ENCODE measurements at regions not wholly inside any gene's neighbourhood (a gene's known extent, or its start where the extent isn't known, plus 50 kb on each side); places are given as distances from the start of the nearest gene placed in this dataset.

DNA sequence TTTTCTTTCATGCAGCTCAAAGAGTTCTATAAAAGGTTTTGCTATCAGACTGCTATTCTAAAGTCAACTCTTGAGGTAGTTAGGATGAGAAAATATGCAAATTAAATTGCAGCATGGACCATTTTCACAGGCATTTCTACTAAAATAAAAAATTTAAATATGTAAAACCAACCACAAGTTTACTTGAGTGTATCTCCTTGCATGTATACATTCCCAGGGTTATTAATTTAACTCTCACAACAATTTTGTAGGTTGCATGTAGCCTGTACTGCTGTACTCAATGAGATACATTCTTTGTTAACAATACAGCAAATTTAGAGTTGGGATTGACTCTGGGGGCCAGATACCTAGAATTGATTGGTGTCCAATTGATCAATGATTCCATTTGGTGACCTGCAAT lies 265.8 kb downstream of the MED10 start:
- H3K9me3 ChIP-seq (ENCODE audit: control insufficient read depth, low read depth, low read length): no peaks in the 10 kb centered on the region
- H3K9ac ChIP-seq (ENCODE audit: extremely low read depth, insufficient read length, low read length): no peak overlapping the region
- no peak overlapping the region for H3K14ac ChIP-seq (ENCODE audit: insufficient read depth, low read length)
- H3K36me3 Mint-ChIP-seq (ENCODE audit: insufficient read depth in 1 of 3, low read depth in 3 of 3): peaks cover 0 to 2% (median 0%) of the 10 kb centered on the region in 3 experiments; a peak in 1 of 7 replicates
- no peak overlapping the region for H2BK5ac ChIP-seq (ENCODE audit: insufficient read length, low read length)
- no peak overlapping the region for H2BK20ac ChIP-seq (ENCODE audit: low read depth, low read length, poor library complexity, severe bottlenecking)
- H3K79me2 ChIP-seq (ENCODE audit: insufficient read depth, low read length): no peaks in the 10 kb centered on the region
- no peaks in the 10 kb centered on the region for H3K23me2 ChIP-seq (ENCODE audit: insufficient read length, low read depth, low read length, poor library complexity, severe bottlenecking)
- no peak overlapping the region for H4K91ac ChIP-seq (ENCODE audit: insufficient read length, low read depth, low read length)
- H3T11ph ChIP-seq (ENCODE audit: low read length): no peak overlapping the region
- H3K79me1 ChIP-seq (ENCODE audit: insufficient read depth, low read depth, low read length, poor library complexity, severe bottlenecking): no peaks in the 10 kb centered on the region
- no peaks in the 10 kb centered on the region for H3K27me3 ChIP-seq (ENCODE audit: insufficient read depth, low read length)
- no peak for DNase-seq
- no peak overlapping the region for H2AFZ ChIP-seq (ENCODE audit: low read length)
- no peak overlapping the region for H2BK120ac ChIP-seq (ENCODE audit: low read depth, low read length, poor library complexity, severe bottlenecking)
- peaks cover 5 to 6% of the 10 kb centered on the region in 2 experiments for H3K4me1 Mint-ChIP-seq
- no peak overlapping the region for H3K4me2 ChIP-seq (ENCODE audit: insufficient read depth, insufficient read length, low read length)
- no peak overlapping the region for H2AK5ac ChIP-seq (ENCODE audit: insufficient read length, low read length)
- no peak overlapping the region for H3K4ac ChIP-seq (ENCODE audit: low read depth, low read length)
- no peaks in the 10 kb centered on the region; a peak in 1 of 5 replicates for H3K9me3 Mint-ChIP-seq
- no peaks in the 10 kb centered on the region for H3K4me1 ChIP-seq (ENCODE audit: insufficient read depth, low read length)
- no peak overlapping the region for H3K4me3 Mint-ChIP-seq
- H2BK12ac ChIP-seq (ENCODE audit: insufficient read length, low read depth, low read length): no peak overlapping the region
- TF ChIP-seq, protein P1, sequence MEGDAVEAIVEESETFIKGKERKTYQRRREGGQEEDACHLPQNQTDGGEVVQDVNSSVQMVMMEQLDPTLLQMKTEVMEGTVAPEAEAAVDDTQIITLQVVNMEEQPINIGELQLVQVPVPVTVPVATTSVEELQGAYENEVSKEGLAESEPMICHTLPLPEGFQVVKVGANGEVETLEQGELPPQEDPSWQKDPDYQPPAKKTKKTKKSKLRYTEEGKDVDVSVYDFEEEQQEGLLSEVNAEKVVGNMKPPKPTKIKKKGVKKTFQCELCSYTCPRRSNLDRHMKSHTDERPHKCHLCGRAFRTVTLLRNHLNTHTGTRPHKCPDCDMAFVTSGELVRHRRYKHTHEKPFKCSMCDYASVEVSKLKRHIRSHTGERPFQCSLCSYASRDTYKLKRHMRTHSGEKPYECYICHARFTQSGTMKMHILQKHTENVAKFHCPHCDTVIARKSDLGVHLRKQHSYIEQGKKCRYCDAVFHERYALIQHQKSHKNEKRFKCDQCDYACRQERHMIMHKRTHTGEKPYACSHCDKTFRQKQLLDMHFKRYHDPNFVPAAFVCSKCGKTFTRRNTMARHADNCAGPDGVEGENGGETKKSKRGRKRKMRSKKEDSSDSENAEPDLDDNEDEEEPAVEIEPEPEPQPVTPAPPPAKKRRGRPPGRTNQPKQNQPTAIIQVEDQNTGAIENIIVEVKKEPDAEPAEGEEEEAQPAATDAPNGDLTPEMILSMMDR (conservative IDR thresholded peaks at IDR 0.05): no peak
- H4K8ac ChIP-seq (replicated peaks; ENCODE audit: insufficient read length, low read depth, low read length): no peak overlapping the region
- no peak overlapping the region for H3K18ac ChIP-seq (ENCODE audit: insufficient read length, low read depth, low read length)
- H3K27me3 Mint-ChIP-seq (ENCODE audit: low read depth): no peaks in the 10 kb centered on the region; the same call in 1 of the 2 replicates
- H2BK15ac ChIP-seq (ENCODE audit: low read depth, low read length): no peak overlapping the region
- H3K27ac Mint-ChIP-seq: no peak overlapping the region
- no peak overlapping the region for H3K56ac ChIP-seq (ENCODE audit: insufficient read length, low read depth, low read length)
- H3K27ac ChIP-seq (ENCODE audit: insufficient read length, low read depth, low read length): no peak overlapping the region
- H4K5ac ChIP-seq (ENCODE audit: insufficient read length, low read depth, low read length): no peak overlapping the region
- H4K20me1 ChIP-seq (ENCODE audit: control insufficient read depth, insufficient read depth, insufficient read length): no peaks in the 10 kb centered on the region
- H3K23ac ChIP-seq (ENCODE audit: insufficient read length, low read depth, low read length): no peak overlapping the region
